ENCODE measurements at regions not wholly inside any gene's neighbourhood (a gene's known extent, or its start where the extent isn't known, plus 50 kb on each side); places are given as distances from the start of the nearest gene placed in this dataset.
A peak's percentile ranks its signal among the peaks of the same experiment; 100 is the strongest.

DNA sequence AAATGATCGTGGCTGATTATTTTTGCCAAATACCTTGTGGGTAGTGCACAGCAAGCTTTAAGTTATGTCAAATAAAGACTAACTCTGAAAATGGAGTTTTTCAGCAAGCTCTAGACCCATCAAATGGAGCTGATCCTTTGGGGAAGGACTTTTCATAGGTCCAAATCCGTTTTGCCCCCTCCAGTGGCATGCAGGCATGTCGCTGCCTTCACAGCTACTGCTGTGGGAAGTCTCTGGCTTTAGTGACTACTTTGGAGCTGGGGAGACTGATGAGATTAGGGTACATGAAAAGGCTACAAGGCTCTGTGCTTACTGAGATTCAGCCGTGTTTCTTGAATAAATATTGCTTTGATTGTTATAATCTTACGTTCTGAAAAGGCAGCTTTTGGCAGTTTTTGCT is 106.6 kb upstream of the HS3ST1 start:
- H3K36me3 ChIP-seq (ENCODE audit: control insufficient read depth in 1 of 2, insufficient read depth in 2 of 2, low read length in 2 of 2) = peaks cover 0 to 5% of the 10 kb centered on the region in 2 experiments; a peak in 1 of 4 replicates
- H4K20me1 ChIP-seq (ENCODE audit: insufficient read depth) = no peaks in the 10 kb centered on the region
- H3K4me2 ChIP-seq (ENCODE audit: low read length) = peak overlapping the region; percentile 45
- BruUV-seq (replicated peaks) = no TSS peak
- peak overlapping the region; percentile 56 for H3K27ac ChIP-seq (ENCODE audit: low read depth, low read length)
- peak overlapping the region; percentile 53 for H3K9ac ChIP-seq (ENCODE audit: low read length)
- peak overlapping the region; percentile 69 for H2AFZ ChIP-seq (ENCODE audit: low read depth, low read length, poor library complexity, severe bottlenecking)
- CTCF ChIA-PET = interaction anchor here (1.8 kb wide), 1 partner anchor 89 kb away, joined by 5 read pairs; no protein-coding TSS in a partner anchor
- peaks cover 0 to 4% of the 10 kb centered on the region in 2 experiments; a peak in 1 of 4 replicates for H3K9me3 ChIP-seq (ENCODE audit: control insufficient read depth in 1 of 2, insufficient read depth in 1 of 2, low read depth in 1 of 2, low read length in 2 of 2)
- H3K4me1 ChIP-seq (ENCODE audit: control insufficient read depth in 1 of 2, insufficient read depth in 2 of 2, low read length in 2 of 2) = peaks cover 39 to 73% of the 10 kb centered on the region in 2 experiments; a peak in 3 of 4 replicates
- no peaks in the 10 kb centered on the region for H3K79me2 ChIP-seq (ENCODE audit: insufficient read depth, low read length)
- DNase-seq (ENCODE audit: low read depth, low spot score) (no peak), ATAC-seq (peak; percentile 74)
- RAD21 ChIA-PET (ENCODE audit: low non-redundant PET in 1 of 2, low total read pairs in 2 of 2, uncharacterized antibody in 2 of 2, unreplicated experiment in 2 of 2) = no interaction called here
- POLR2A ChIA-PET = interaction anchor here (0.9 to 2.7 kb wide), 9 partner anchors 9 to 197 kb away, joined by 3 to 11 read pairs (median 4); no protein-coding TSS in a partner anchor
- no peak overlapping the region for H3K4me3 ChIP-seq (replicated peaks in 1 of 2; ENCODE audit: low read depth in 1 of 2, low read length in 2 of 2)
- no peaks in the 10 kb centered on the region for H3K9me2 ChIP-seq (ENCODE audit: insufficient read depth)
- H3K27me3 ChIP-seq (ENCODE audit: insufficient read depth, low read length) = no peaks in the 10 kb centered on the region
- intact Hi-C loops (cut with micrococcal nuclease) = no loop called here
- TF ChIP-seq RAD21 (IDR thresholded peaks at IDR 0.05; ENCODE audit: low read depth) (peak; percentile 25; the same call in 1 of the 2 replicates), TCF7L2 (IDR thresholded peaks at IDR 0.05; ENCODE audit: borderline replicate concordance, extremely low read depth, insufficient read depth, insufficient read length) (no peak), CEBPB (IDR thresholded peaks at IDR 0.05; ENCODE audit: low read depth) (no peak)
- TF ChIP-seq, protein P1, sequence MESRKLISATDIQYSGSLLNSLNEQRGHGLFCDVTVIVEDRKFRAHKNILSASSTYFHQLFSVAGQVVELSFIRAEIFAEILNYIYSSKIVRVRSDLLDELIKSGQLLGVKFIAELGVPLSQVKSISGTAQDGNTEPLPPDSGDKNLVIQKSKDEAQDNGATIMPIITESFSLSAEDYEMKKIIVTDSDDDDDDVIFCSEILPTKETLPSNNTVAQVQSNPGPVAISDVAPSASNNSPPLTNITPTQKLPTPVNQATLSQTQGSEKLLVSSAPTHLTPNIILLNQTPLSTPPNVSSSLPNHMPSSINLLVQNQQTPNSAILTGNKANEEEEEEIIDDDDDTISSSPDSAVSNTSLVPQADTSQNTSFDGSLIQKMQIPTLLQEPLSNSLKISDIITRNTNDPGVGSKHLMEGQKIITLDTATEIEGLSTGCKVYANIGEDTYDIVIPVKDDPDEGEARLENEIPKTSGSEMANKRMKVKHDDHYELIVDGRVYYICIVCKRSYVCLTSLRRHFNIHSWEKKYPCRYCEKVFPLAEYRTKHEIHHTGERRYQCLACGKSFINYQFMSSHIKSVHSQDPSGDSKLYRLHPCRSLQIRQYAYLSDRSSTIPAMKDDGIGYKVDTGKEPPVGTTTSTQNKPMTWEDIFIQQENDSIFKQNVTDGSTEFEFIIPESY (IDR thresholded peaks at IDR 0.05; ENCODE audit: extremely low read depth, insufficient replicate concordance, low read length) = no peak
- TF ChIP-seq, protein P2, sequence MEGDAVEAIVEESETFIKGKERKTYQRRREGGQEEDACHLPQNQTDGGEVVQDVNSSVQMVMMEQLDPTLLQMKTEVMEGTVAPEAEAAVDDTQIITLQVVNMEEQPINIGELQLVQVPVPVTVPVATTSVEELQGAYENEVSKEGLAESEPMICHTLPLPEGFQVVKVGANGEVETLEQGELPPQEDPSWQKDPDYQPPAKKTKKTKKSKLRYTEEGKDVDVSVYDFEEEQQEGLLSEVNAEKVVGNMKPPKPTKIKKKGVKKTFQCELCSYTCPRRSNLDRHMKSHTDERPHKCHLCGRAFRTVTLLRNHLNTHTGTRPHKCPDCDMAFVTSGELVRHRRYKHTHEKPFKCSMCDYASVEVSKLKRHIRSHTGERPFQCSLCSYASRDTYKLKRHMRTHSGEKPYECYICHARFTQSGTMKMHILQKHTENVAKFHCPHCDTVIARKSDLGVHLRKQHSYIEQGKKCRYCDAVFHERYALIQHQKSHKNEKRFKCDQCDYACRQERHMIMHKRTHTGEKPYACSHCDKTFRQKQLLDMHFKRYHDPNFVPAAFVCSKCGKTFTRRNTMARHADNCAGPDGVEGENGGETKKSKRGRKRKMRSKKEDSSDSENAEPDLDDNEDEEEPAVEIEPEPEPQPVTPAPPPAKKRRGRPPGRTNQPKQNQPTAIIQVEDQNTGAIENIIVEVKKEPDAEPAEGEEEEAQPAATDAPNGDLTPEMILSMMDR (IDR thresholded peaks at IDR 0.05 in 2 of 3, conservative IDR thresholded peaks at IDR 0.05 in 1 of 3; ENCODE audit: borderline replicate concordance in 1 of 3, insufficient read depth in 1 of 3, low read depth in 2 of 3, low read length in 2 of 3) = peak in 2 of 3 experiments; percentile 25 to 39; a peak in 2 of 6 replicates
